Endothelial cell of umbilical vein (primary cell): ENCODE measurements at regions not wholly inside any gene's neighbourhood (a gene's known extent, or its start where the extent isn't known, plus 50 kb on each side); places are given as distances from the start of the nearest gene placed in this dataset.

Experiments used
- BruUV-seq: library from RNA; stranded (reverse); fragments of 400-500 nt; replicated peaks from 2 replicates; lab custom pipeline; 2021; lab: Mats Ljungman, UMichigan
- CTCF ChIA-PET: fragments of 300-600, 350-600 bp; sonication (Branson Sonifier 250); formaldehyde crosslinking; loops from one replicate; lab custom pipeline; 2021; ENCODE audit warnings: antibody characterized with exemption, inconsistent platforms; lab: Charles Lee
- POLR2A ChIA-PET: fragments of 300-600, 350-600 bp; sonication (Branson Sonifier 250); formaldehyde crosslinking; loops from one replicate; lab custom pipeline; 2021; ENCODE audit warnings: antibody characterized with exemption, inconsistent platforms; lab: Charles Lee
- DNase-seq: peaks from one replicate; pipeline ENCODE4 v3.0.0-alpha.2; 2011; ENCODE audit warnings: low read depth, low spot score
- FAIRE-seq: peaks from 2 replicates; lab custom pipeline; 2011; peaks lifted over from hg19 to GRCh38; lab: Jason Lieb, UNC
- H2AFZ ChIP-seq: 2 replicates; pipeline ENCODE4 v1.6.0; 2012; ENCODE audit warnings: low read depth, low read length, control low read depth, inconsistent platforms
- H3K27ac ChIP-seq: 2 replicates; pipeline ENCODE4 v1.5.1; 2011; ENCODE audit warnings: low read depth, mild to moderate bottlenecking, control low read depth, low read length, moderate library complexity; ENCODE audit not compliant: insufficient read depth
- H3K27me3 ChIP-seq, 2 experiments: 2 replicates each; pipeline versions ENCODE4 v1.6.0 to v1.6.1; 2011; ENCODE audit warnings: low read length in 2 of 2, mixed read lengths in 1 of 2; ENCODE audit not compliant: control insufficient read depth in 2 of 2, insufficient read depth in 2 of 2
- H3K36me3 ChIP-seq, 2 experiments: 2 replicates in 1 of 2; 3 replicates in 1 of 2; pipeline ENCODE4 v1.5.1; 2011; ENCODE audit warnings: low read length in 2 of 2, mild to moderate bottlenecking in 1 of 2, moderate library complexity in 1 of 2; ENCODE audit not compliant: control insufficient read depth in 2 of 2, insufficient read depth in 2 of 2; ENCODE audit errors: extremely low read depth in 1 of 2
- H3K4me1 ChIP-seq: 3 replicates; pipeline ENCODE4 v1.5.1; 2011; ENCODE audit warnings: mild to moderate bottlenecking, low read length; ENCODE audit not compliant: control insufficient read depth, insufficient read depth; ENCODE audit errors: extremely low read depth
- H3K4me2 ChIP-seq: 2 replicates; pipeline ENCODE4 v1.6.1; 2011; ENCODE audit warnings: low read length, control low read depth, mixed read lengths; ENCODE audit not compliant: insufficient read depth
- H3K4me3 ChIP-seq, 3 experiments: fragments of 200-600 bp in 1 of 3; sonication (generic), shearing (Covaris generic) in 1 of 3; replicated peaks in 1 of 3; 2 replicates each; pipeline ENCODE4 v1.5.1; 2011 to 2016; ENCODE audit warnings: control low read depth in 3 of 3, low read length in 3 of 3, mild to moderate bottlenecking in 2 of 3, inconsistent platforms in 1 of 3, low read depth in 1 of 3, moderate library complexity in 1 of 3; ENCODE audit not compliant: insufficient read depth in 1 of 3
- H3K79me2 ChIP-seq: 2 replicates; pipeline ENCODE4 v1.6.0; 2012; ENCODE audit warnings: low read length, inconsistent platforms; ENCODE audit not compliant: control insufficient read depth, insufficient read depth
- H3K9ac ChIP-seq: replicated peaks from 2 replicates; pipeline ENCODE3; 2011; ENCODE audit warnings: low read length, control low read depth; ENCODE audit not compliant: insufficient read depth; ENCODE audit errors: extremely low read depth
- H3K9me1 ChIP-seq: replicated peaks from 3 replicates; pipeline ENCODE4 v1.6.0; 2011; ENCODE audit warnings: mild to moderate bottlenecking, low read length; ENCODE audit not compliant: control insufficient read depth, insufficient read depth; ENCODE audit errors: extremely low read depth
- H3K9me3 ChIP-seq: replicated peaks from 2 replicates; pipeline ENCODE4 v1.5.1; 2012; ENCODE audit warnings: low read length, inconsistent platforms; ENCODE audit not compliant: control insufficient read depth, insufficient read depth
- H4K20me1 ChIP-seq: replicated peaks from 2 replicates; pipeline ENCODE3; 2011; ENCODE audit warnings: mild to moderate bottlenecking, low read length; ENCODE audit not compliant: control insufficient read depth, insufficient read depth; ENCODE audit errors: extremely low read depth
- CTCF ChIP-seq, 2 donors: IDR thresholded peaks; 1 replicate in 1 of 2; 2 replicates in 1 of 2; pipeline ENCODE4 v1.5.1; 2011; ENCODE audit warnings: low read length in 2 of 2, mild to moderate bottlenecking in 2 of 2, moderate library complexity in 2 of 2, control low read depth in 1 of 2, inconsistent platforms in 1 of 2, low read depth in 1 of 2; ENCODE audit not compliant: insufficient read depth in 1 of 2; ENCODE audit errors: extremely low read depth in 1 of 2
- EZH2 ChIP-seq: IDR thresholded peaks from 2 replicates; pipeline ENCODE4 v1.6.1; 2012; ENCODE audit warnings: borderline replicate concordance, low read depth, mild to moderate bottlenecking, moderate library complexity, low read length, inconsistent platforms; ENCODE audit not compliant: severe bottlenecking
- FOS ChIP-seq: IDR thresholded peaks from 2 replicates; pipeline ENCODE4 v1.6.1; 2011; ENCODE audit warnings: mild to moderate bottlenecking, low read length, moderate library complexity, borderline replicate concordance; ENCODE audit not compliant: insufficient read depth
- GATA2 ChIP-seq: IDR thresholded peaks from 2 replicates; pipeline ENCODE4 v1.7.0; 2011; ENCODE audit warnings: low read depth, mild to moderate bottlenecking, moderate library complexity, mixed read lengths, low read length; ENCODE audit not compliant: insufficient read length, insufficient read depth
- JUN ChIP-seq: IDR thresholded peaks from 2 replicates; pipeline ENCODE4 v1.6.1; 2011; ENCODE audit warnings: borderline replicate concordance, low read depth; ENCODE audit not compliant: insufficient read length, insufficient read depth
- MYC ChIP-seq: IDR thresholded peaks from one replicate; pipeline ENCODE4 v1.6.1; 2011; ENCODE audit warnings: mild to moderate bottlenecking, low read depth, low read length
- POLR2A ChIP-seq: IDR thresholded peaks from 2 replicates; pipeline ENCODE4 v1.6.1; 2012; ENCODE audit warnings: low read depth, mild to moderate bottlenecking, control low read depth, low read length
- POLR2AphosphoS5 ChIP-seq: IDR thresholded peaks from 2 replicates; pipeline ENCODE4 v1.6.1; 2012; ENCODE audit warnings: low read depth, mild to moderate bottlenecking, control low read depth, low read length, moderate library complexity; ENCODE audit not compliant: insufficient read depth
- dilution Hi-C: fragments of 300-500 bp; cut with MboI; formaldehyde crosslinking; loops from one replicate; pipeline ENCODE4 v1.15.0; 2019; ENCODE audit warnings: low sequenced_read_pairs; ENCODE audit not compliant: extremely low pct_ligation_motif_present
- intact Hi-C: fragments of 100-400 bp; cut with micrococcal nuclease; formaldehyde crosslinking; loops from one replicate; pipeline ENCODE4 v1.10.0; 2022
- TF ChIP-seq, protein P1 (sequence below): IDR thresholded peaks from 2 replicates; pipeline ENCODE4 v1.6.1; 2011; ENCODE audit not compliant: insufficient read depth, insufficient read length

DNA sequence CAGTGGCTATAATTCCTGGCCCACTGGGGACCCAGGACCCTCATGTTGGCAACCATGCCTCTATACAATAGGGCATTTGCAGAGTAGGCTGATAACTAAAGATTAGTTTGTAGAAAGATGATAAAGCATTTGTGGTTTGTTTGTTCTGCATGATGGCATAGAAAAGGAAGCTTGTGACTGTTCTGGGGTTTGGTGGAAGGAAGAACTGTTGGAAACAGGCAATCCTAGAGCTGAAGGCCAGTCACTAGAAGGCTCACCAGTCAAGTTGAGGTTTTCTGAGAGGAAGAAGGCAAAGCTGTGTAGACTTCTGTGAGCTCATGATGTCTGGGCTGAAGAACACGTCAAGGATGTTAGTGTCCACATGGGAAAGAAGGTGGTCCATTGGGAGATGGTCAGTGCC is 140.3 kb upstream of the VANGL1 start:
- intact Hi-C loops (no loop called here), dilution Hi-C loops (no loop called here)
- no peaks in the 10 kb centered on the region for H3K9me1 ChIP-seq
- no peak overlapping the region for H3K4me3 ChIP-seq
- peaks cover 0 to 2% of the 10 kb centered on the region in 2 experiments for H3K27me3 ChIP-seq
- ChIA-PET POLR2A (no interaction called here), CTCF (no interaction called here)
- H3K4me1 ChIP-seq = no peaks in the 10 kb centered on the region
- FAIRE-seq (no peak), DNase-seq (no peak)
- H3K4me2 ChIP-seq = no peak overlapping the region
- no peak overlapping the region for H3K27ac ChIP-seq
- TF ChIP-seq POLR2A (no peak), EZH2 (no peak), CTCF (IDR thresholded peaks at IDR 0.05; ENCODE audit: extremely low read depth in 1 of 2, insufficient read depth in 1 of 2, low read depth in 1 of 2, low read length in 2 of 2) (no peak), JUN (no peak), POLR2AphosphoS5 (no peak), MYC (no peak), FOS (no peak), GATA2 (no peak)
- TF ChIP-seq, protein P1, sequence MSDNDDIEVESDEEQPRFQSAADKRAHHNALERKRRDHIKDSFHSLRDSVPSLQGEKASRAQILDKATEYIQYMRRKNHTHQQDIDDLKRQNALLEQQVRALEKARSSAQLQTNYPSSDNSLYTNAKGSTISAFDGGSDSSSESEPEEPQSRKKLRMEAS = no peak
- H4K20me1 ChIP-seq = no peaks in the 10 kb centered on the region
- H3K9ac ChIP-seq = no peak overlapping the region
- BruUV-seq = no TSS peak
- no peaks in the 10 kb centered on the region for H3K9me3 ChIP-seq
- H3K79me2 ChIP-seq = no peaks in the 10 kb centered on the region
- H2AFZ ChIP-seq = no peak overlapping the region
- H3K36me3 ChIP-seq = no peaks in the 10 kb centered on the region
